ENCODE measurements at regions not wholly inside any gene's neighbourhood (a gene's known extent, or its start where the extent isn't known, plus 50 kb on each side); places are given as distances from the start of the nearest gene placed in this dataset.

DNA sequence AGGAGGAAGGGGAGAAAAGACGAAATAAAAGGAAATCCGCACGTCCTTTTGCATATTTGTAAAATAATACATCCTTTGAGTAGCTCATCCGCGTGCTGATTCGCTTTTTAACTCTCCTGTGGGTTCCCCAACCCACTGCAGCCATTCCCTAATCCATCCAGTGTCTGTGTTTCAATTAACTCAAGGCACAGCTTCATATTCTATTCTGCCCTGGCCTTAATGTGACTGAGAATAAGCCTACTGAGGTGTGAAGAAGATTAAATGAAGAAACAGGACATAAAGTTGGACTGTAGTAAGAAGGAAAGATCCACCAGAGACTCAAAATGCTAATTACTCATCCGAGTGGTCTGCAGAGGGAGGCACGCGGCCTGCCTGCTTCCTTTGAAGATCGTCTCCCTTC, 161.4 kb upstream of the SH3BP4 start:
- Mint-ChIP-seq H3K27me3 (ENCODE audit: unreplicated experiment) (peaks cover 3% of the 10 kb centered on the region), H3K27ac (ENCODE audit: unreplicated experiment) (no peak overlapping the region), H3K36me3 (ENCODE audit: unreplicated experiment) (peaks cover 4% of the 10 kb centered on the region), H3K4me1 (ENCODE audit: low read depth, unreplicated experiment) (peaks cover 27% of the 10 kb centered on the region), H3K4me3 (ENCODE audit: unreplicated experiment) (no peak overlapping the region), H3K9me3 (ENCODE audit: unreplicated experiment) (no peaks in the 10 kb centered on the region)
- no peak for DNase-seq
- TF ChIP-seq, protein P1, sequence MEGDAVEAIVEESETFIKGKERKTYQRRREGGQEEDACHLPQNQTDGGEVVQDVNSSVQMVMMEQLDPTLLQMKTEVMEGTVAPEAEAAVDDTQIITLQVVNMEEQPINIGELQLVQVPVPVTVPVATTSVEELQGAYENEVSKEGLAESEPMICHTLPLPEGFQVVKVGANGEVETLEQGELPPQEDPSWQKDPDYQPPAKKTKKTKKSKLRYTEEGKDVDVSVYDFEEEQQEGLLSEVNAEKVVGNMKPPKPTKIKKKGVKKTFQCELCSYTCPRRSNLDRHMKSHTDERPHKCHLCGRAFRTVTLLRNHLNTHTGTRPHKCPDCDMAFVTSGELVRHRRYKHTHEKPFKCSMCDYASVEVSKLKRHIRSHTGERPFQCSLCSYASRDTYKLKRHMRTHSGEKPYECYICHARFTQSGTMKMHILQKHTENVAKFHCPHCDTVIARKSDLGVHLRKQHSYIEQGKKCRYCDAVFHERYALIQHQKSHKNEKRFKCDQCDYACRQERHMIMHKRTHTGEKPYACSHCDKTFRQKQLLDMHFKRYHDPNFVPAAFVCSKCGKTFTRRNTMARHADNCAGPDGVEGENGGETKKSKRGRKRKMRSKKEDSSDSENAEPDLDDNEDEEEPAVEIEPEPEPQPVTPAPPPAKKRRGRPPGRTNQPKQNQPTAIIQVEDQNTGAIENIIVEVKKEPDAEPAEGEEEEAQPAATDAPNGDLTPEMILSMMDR (IDR thresholded peaks at IDR 0.05; ENCODE audit: partially characterized antibody, unreplicated experiment), result no peak

DNA sequence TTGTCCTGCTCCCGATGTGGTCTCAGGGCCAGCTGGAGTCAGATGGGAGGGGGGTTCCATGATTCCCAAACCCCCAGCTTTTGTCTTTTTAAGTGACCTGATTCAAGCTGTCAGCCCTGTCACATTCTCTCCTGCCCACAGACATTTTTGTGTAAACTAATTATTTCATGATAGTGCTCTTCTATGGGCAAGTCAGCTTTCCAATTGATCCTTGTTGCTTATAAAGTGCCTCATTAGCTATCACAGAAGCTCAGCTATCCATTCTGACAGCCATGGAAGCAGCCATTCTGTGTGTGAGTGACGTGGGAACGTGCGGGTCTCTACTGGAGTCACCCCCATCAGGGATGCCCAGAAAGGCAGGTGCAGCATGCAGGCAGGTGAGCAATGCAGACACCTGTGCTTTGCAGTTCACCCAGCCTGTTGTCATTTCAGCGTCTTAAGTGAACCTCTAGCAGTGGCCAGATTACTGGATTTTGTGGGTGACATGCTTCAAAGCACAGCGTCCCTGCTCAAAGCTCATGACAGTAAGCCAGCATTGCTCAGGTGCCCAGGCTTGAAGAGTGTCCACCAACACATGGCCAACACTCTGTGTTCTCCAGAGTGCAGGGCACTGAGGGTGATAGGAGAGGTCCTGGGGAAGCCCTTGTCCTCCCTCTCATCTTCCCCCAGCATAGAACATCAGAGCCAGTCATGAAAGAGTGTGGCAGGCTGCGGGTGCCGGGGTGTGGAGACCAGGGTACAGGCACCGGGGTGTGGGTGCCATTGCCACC, 162.1 kb upstream of the SH3BP4 start:
- H3K27ac Mint-ChIP-seq (ENCODE audit: unreplicated experiment), result no peak overlapping the region
- H3K27me3 Mint-ChIP-seq (ENCODE audit: unreplicated experiment), result peaks cover 3% of the 10 kb centered on the region
- H3K4me3 Mint-ChIP-seq (ENCODE audit: unreplicated experiment), result no peak overlapping the region
- TF ChIP-seq, protein P1 (IDR thresholded peaks at IDR 0.05; ENCODE audit: partially characterized antibody, unreplicated experiment), result no peak
- no peak for DNase-seq
- H3K4me1 Mint-ChIP-seq (ENCODE audit: low read depth, unreplicated experiment), result peaks cover 23% of the 10 kb centered on the region
- H3K36me3 Mint-ChIP-seq (ENCODE audit: unreplicated experiment), result peaks cover 7% of the 10 kb centered on the region
- H3K9me3 Mint-ChIP-seq (ENCODE audit: unreplicated experiment), result no peaks in the 10 kb centered on the region

DNA sequence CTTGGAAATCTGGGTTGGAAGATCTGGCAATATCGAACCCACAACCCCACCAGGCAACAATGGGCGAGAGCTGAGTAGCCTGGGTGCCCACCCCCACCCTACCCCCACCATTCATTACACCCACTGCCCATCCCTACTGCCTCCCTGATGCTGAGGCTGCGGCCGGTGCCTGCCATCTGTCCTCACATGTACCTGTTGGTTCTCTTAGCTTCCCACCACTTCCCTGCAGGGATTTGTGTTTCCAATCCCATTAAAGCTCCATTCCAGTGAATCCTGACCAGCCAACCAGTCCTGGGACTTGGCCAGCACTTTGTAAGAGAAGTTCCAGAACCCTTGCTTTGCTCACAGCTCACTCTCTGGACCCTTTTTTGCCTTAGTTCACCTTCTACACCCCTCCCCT, 163.0 kb upstream of the SH3BP4 start:
- no peak for DNase-seq
- peaks cover 2% of the 10 kb centered on the region for H3K9me3 Mint-ChIP-seq (ENCODE audit: unreplicated experiment)
- no peak overlapping the region for H3K4me3 Mint-ChIP-seq (ENCODE audit: unreplicated experiment)
- H3K27me3 Mint-ChIP-seq (ENCODE audit: unreplicated experiment), result peaks cover 4% of the 10 kb centered on the region
- no peak overlapping the region for H3K27ac Mint-ChIP-seq (ENCODE audit: unreplicated experiment)
- peaks cover 12% of the 10 kb centered on the region for H3K36me3 Mint-ChIP-seq (ENCODE audit: unreplicated experiment)
- TF ChIP-seq, protein P1 (IDR thresholded peaks at IDR 0.05; ENCODE audit: partially characterized antibody, unreplicated experiment), result no peak
- peaks cover 23% of the 10 kb centered on the region for H3K4me1 Mint-ChIP-seq (ENCODE audit: low read depth, unreplicated experiment)

DNA sequence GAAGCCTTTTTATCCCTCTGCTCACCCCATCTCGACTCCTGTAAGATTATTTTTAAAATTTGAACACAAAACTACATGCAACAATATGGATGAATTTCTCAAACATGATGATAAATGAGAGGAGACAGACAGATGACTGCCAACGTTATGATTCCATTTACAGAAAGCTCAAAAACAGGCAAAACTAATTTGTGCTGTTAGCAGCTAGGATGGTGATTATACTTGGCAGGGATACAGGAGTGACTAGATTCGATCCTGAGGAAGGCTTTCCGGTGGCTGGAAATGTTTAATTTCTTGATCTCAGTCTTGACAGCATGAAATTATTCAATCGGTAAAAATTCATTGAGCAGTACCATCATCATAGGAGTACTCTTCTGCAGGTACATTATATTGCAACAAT, 163.4 kb upstream of the SH3BP4 start:
- Mint-ChIP-seq H3K36me3 (ENCODE audit: unreplicated experiment) (peaks cover 17% of the 10 kb centered on the region), H3K27ac (ENCODE audit: unreplicated experiment) (no peak overlapping the region), H3K9me3 (ENCODE audit: unreplicated experiment) (peaks cover 4% of the 10 kb centered on the region), H3K4me3 (ENCODE audit: unreplicated experiment) (no peak overlapping the region), H3K4me1 (ENCODE audit: low read depth, unreplicated experiment) (peaks cover 19% of the 10 kb centered on the region), H3K27me3 (ENCODE audit: unreplicated experiment) (peaks cover 8% of the 10 kb centered on the region)
- no peak for DNase-seq
- TF ChIP-seq, protein P1 (IDR thresholded peaks at IDR 0.05; ENCODE audit: partially characterized antibody, unreplicated experiment), result no peak

DNA sequence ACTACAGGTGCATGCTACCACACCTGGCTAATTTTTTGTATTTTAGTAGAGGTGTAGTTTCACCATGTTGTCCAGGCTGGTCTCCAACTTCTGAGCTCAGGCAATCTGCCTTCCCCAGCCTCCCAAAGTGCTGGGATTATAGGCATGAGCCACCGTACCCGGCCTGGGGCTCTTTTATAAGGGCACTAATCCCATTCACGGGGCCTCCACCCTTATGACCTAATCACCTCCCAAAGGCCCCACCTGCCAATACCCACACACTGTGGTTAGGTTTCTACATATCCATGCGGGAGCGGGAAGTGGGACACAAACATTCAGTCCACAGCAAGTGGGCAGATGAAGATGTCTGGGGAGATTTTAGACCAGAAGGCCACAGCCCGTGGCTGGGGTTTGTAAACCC, 164.7 kb upstream of the SH3BP4 start:
- H3K9me3 Mint-ChIP-seq (ENCODE audit: unreplicated experiment), result peaks cover 7% of the 10 kb centered on the region
- H3K27me3 Mint-ChIP-seq (ENCODE audit: unreplicated experiment), result peaks cover 9% of the 10 kb centered on the region
- TF ChIP-seq, protein P1 (IDR thresholded peaks at IDR 0.05; ENCODE audit: partially characterized antibody, unreplicated experiment), result no peak
- H3K27ac Mint-ChIP-seq (ENCODE audit: unreplicated experiment), result no peak overlapping the region
- peaks cover 29% of the 10 kb centered on the region for H3K36me3 Mint-ChIP-seq (ENCODE audit: unreplicated experiment)
- peaks cover 9% of the 10 kb centered on the region for H3K4me1 Mint-ChIP-seq (ENCODE audit: low read depth, unreplicated experiment)
- no peak overlapping the region for H3K4me3 Mint-ChIP-seq (ENCODE audit: unreplicated experiment)
- DNase-seq, result no peak

Data from glutamatergic neuron (in vitro differentiated cells).